PC-3 (cell line): ENCODE measurements at regions not wholly inside any gene's neighbourhood (a gene's known extent, or its start where the extent isn't known, plus 50 kb on each side); places are given as distances from the start of the nearest gene placed in this dataset.

Source experiments
- EZH2 ChIP-seq: fragments of 300-600 bp; sonication (generic); IDR thresholded peaks from one replicate; pipeline ENCODE4 v1.6.1; 2017; ENCODE audit warnings: antibody characterized with exemption, mild to moderate bottlenecking, low read length; ENCODE audit not compliant: unreplicated experiment
- EZH2phosphoT487 ChIP-seq: fragments of 300-600 bp; sonication (generic); IDR thresholded peaks from 2 replicates; pipeline ENCODE4 v1.6.1; 2018; ENCODE audit warnings: mild to moderate bottlenecking, antibody characterized with exemption, low read length, borderline replicate concordance
- TF ChIP-seq, protein P1 (sequence below): fragments of 300-600 bp; sonication (generic); conservative IDR thresholded peaks from 2 replicates; pipeline ENCODE4 v1.5.1; 2017; ENCODE audit warnings: antibody characterized with exemption, low read depth, mild to moderate bottlenecking, low read length

DNA sequence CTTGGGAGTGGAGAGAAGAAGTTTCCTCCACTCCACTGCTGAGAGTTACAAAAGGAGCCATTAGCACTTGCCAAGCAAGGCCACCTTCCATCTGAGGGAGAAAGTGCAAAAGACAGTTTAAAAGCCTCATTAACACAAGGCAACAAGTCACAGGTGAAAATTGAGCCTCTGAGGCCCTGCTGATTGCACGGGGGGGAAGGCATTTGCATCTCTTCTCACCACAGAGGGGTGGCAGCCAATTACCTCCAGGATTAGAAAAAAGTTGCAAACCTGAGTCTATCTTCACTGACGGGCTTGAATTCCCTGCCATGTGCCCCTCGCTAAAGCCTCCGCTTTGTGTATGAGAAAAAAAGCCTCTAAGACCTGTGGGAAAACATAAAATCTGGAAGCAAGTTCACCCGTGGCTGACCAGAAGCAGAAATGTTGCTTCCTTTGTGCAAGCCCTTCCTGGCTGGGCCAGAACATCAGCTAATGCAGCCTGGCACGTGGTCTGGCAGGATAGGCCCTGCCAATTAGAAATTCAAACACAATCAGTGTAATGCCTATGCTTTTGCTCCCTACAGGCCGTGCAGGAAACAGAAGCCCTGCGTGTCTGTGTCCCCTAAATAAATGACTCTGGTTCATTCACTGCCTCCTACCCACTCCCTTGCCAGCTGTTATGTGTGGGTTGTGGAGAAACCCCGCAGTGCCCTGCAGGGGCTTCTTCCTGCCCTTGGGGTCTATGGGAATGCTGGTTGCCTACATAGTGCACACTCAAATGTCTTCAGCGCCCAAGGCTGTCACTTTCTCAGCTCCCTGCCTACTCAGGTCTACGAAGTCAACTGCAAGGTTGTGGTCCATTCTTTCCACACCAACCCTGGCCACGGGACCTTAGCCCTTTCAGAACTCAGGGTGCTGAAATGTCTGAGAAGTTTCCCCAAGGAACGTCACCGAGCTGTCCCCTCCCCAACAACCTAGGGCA is 150.2 kb downstream of the UQCRFS1 start:
- TF ChIP-seq EZH2phosphoT487 (no peak), EZH2 (no peak)
- TF ChIP-seq, protein P1, sequence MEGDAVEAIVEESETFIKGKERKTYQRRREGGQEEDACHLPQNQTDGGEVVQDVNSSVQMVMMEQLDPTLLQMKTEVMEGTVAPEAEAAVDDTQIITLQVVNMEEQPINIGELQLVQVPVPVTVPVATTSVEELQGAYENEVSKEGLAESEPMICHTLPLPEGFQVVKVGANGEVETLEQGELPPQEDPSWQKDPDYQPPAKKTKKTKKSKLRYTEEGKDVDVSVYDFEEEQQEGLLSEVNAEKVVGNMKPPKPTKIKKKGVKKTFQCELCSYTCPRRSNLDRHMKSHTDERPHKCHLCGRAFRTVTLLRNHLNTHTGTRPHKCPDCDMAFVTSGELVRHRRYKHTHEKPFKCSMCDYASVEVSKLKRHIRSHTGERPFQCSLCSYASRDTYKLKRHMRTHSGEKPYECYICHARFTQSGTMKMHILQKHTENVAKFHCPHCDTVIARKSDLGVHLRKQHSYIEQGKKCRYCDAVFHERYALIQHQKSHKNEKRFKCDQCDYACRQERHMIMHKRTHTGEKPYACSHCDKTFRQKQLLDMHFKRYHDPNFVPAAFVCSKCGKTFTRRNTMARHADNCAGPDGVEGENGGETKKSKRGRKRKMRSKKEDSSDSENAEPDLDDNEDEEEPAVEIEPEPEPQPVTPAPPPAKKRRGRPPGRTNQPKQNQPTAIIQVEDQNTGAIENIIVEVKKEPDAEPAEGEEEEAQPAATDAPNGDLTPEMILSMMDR = no peak
